Type B pancreatic cell (in vitro differentiated cells): ENCODE measurements at regions not wholly inside any gene's neighbourhood (a gene's known extent, or its start where the extent isn't known, plus 50 kb on each side); places are given as distances from the start of the nearest gene placed in this dataset.

Experiments used
- DNase-seq: peaks from one replicate; pipeline ENCODE4 v3.0.0; 2021; ENCODE audit warnings: mixed read lengths; ENCODE audit not compliant: unreplicated experiment; ENCODE audit errors: extremely low spot score
- H3K27ac Mint-ChIP-seq: 2 replicates; pipeline ENCODE4 v1.8.0; 2021; ENCODE audit warnings: mild to moderate bottlenecking, mixed read lengths
- H3K27me3 Mint-ChIP-seq: 2 replicates; pipeline ENCODE4 v1.8.0; 2021; ENCODE audit warnings: mixed read lengths
- H3K36me3 Mint-ChIP-seq: 2 replicates; pipeline ENCODE4 v1.8.0; 2021; ENCODE audit warnings: mixed read lengths
- H3K4me1 Mint-ChIP-seq: one replicate; pipeline ENCODE4 v1.8.0; 2021; ENCODE audit warnings: mixed read lengths; ENCODE audit not compliant: unreplicated experiment
- H3K4me3 Mint-ChIP-seq: 2 replicates; pipeline ENCODE4 v1.8.0; 2021; ENCODE audit warnings: mild to moderate bottlenecking, mixed read lengths
- H3K9me3 Mint-ChIP-seq: 2 replicates; pipeline ENCODE4 v1.8.0; 2021; ENCODE audit warnings: mixed read lengths
- TF ChIP-seq, protein P1 (sequence below): fragments of 200-600 bp; sonication (generic); conservative IDR thresholded peaks from 2 replicates; pipeline ENCODE4 v1.5.0; 2021; ENCODE audit warnings: antibody characterized with exemption, mild to moderate bottlenecking

DNA sequence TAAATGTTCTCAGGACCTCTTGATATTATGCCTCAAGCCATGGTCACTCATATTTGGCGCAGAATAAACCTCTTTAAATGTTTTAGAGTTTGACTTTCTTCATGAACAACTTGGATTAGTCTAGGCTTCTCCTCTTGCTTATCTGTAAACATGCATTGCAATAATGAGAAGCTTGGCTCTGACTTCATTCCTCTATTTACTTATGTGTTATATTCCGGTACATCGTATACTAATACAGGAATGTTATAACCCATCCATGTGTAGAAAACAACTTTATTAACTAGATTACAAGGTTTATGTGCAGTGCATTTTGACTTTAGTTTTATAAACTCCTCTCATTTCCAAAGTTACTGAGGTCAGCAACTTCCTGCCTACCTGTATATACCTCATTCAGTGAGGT is 944.3 kb upstream of the GHITM start:
- Mint-ChIP-seq H3K9me3 (no peaks in the 10 kb centered on the region), H3K36me3 (no peaks in the 10 kb centered on the region), H3K27me3 (no peaks in the 10 kb centered on the region), H3K4me1 (no peaks in the 10 kb centered on the region), H3K4me3 (no peak overlapping the region), H3K27ac (no peak overlapping the region)
- no peak for DNase-seq
- TF ChIP-seq, protein P1, sequence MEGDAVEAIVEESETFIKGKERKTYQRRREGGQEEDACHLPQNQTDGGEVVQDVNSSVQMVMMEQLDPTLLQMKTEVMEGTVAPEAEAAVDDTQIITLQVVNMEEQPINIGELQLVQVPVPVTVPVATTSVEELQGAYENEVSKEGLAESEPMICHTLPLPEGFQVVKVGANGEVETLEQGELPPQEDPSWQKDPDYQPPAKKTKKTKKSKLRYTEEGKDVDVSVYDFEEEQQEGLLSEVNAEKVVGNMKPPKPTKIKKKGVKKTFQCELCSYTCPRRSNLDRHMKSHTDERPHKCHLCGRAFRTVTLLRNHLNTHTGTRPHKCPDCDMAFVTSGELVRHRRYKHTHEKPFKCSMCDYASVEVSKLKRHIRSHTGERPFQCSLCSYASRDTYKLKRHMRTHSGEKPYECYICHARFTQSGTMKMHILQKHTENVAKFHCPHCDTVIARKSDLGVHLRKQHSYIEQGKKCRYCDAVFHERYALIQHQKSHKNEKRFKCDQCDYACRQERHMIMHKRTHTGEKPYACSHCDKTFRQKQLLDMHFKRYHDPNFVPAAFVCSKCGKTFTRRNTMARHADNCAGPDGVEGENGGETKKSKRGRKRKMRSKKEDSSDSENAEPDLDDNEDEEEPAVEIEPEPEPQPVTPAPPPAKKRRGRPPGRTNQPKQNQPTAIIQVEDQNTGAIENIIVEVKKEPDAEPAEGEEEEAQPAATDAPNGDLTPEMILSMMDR = no peak

GRCh38 chr10:83199374-83199773 is 939.9 kb upstream of the GHITM start:
- no peak for DNase-seq
- Mint-ChIP-seq H3K27me3 (no peaks in the 10 kb centered on the region), H3K36me3 (no peaks in the 10 kb centered on the region), H3K4me1 (no peaks in the 10 kb centered on the region), H3K27ac (no peak overlapping the region), H3K4me3 (no peak overlapping the region), H3K9me3 (no peaks in the 10 kb centered on the region)
- TF ChIP-seq, protein P1 = no peak

DNA sequence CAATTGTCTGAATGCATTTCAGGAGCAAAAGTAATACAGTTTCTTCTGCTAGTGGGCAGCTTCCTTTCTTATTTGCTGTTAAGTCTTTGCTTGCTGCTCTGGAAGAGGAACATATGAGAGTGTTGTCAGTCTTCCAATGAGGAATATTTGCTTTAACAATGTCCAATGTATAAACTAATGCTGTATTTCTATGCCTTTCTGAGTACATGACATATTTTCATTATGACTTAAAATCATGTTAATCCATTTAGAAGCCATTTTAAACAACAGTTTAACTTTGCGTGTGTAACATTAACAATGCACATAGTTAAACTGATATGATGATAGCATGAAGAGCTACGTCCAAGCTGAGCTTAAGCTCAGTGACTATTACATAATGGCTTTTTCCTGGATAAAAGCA is 933.4 kb upstream of the GHITM start:
- H3K4me1 Mint-ChIP-seq = peaks cover 7% of the 10 kb centered on the region
- H3K36me3 Mint-ChIP-seq = no peaks in the 10 kb centered on the region
- no peak for DNase-seq
- H3K4me3 Mint-ChIP-seq = no peak overlapping the region
- TF ChIP-seq, protein P1 = no peak
- no peaks in the 10 kb centered on the region for H3K9me3 Mint-ChIP-seq
- H3K27me3 Mint-ChIP-seq = no peaks in the 10 kb centered on the region
- H3K27ac Mint-ChIP-seq = no peak overlapping the region

DNA sequence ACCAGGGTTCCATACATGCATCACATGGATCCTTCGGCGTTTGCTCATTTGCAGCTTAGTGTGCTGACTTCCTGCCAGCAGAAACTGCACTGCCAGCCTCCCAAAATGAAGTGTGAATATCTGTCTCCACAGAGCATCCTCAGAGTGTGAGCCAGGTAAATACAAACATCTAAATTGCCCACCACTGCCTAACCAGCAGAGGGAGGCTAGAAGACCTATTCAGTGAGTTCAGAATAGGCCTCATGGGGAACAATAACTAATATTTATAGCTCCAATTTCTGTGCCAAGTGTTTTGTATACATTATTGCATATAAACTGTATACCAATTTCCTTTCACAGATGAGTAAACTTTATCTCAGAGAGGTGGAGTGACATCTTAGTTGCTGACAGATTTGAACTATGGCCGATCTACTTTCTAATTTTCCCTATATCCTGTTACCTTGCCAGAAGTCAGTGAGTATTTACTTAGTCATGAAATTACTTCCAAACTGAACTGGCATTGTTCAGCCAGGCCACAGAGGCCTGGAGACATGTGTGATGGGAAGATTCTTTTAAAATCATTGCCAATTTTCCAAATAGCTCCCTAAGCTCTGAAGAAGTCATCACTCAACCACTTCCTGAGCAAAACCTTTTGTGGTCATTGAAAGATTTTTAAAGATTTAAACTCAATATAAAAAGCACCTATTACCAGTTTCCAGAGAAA is 926.5 kb upstream of the GHITM start:
- TF ChIP-seq, protein P1 = no peak
- Mint-ChIP-seq H3K27me3 (no peaks in the 10 kb centered on the region), H3K9me3 (no peaks in the 10 kb centered on the region), H3K4me1 (peaks cover 22% of the 10 kb centered on the region), H3K4me3 (no peak overlapping the region), H3K27ac (no peak overlapping the region), H3K36me3 (no peaks in the 10 kb centered on the region)
- no peak for DNase-seq

DNA sequence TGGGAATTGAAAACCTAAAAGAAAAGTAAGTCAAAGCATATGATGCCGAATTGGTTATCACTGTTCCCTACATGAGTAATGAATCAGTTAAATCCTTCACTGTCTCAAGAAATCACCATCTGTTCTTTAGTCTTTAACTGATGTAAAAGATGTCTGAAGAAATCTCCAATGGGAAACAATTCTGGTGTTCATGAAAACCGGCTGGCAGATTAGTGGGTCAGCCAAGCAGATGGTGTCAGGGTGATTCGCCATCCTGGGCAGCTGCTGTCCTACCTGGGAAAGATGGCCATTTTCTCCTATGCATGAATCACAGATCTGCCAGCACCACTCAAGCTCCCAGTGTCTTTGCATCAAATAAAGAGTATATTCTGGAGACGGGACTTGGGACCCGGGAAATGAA is 925.2 kb upstream of the GHITM start:
- H3K4me1 Mint-ChIP-seq = peaks cover 28% of the 10 kb centered on the region
- no peaks in the 10 kb centered on the region for H3K27me3 Mint-ChIP-seq
- H3K9me3 Mint-ChIP-seq = no peaks in the 10 kb centered on the region
- no peak for DNase-seq
- no peak overlapping the region for H3K4me3 Mint-ChIP-seq
- no peak overlapping the region for H3K27ac Mint-ChIP-seq
- H3K36me3 Mint-ChIP-seq = no peaks in the 10 kb centered on the region
- TF ChIP-seq, protein P1 = no peak

GRCh38 chr10:83218205-83218604 is 921.1 kb upstream of the GHITM start:
- no peaks in the 10 kb centered on the region for H3K27me3 Mint-ChIP-seq
- TF ChIP-seq, protein P1 = no peak
- no peak for DNase-seq
- no peaks in the 10 kb centered on the region for H3K36me3 Mint-ChIP-seq
- peaks cover 8% of the 10 kb centered on the region for H3K4me1 Mint-ChIP-seq
- no peak overlapping the region for H3K27ac Mint-ChIP-seq
- no peak overlapping the region for H3K4me3 Mint-ChIP-seq
- no peaks in the 10 kb centered on the region for H3K9me3 Mint-ChIP-seq
